ENCODE measurements at regions not wholly inside any gene's neighbourhood (a gene's known extent, or its start where the extent isn't known, plus 50 kb on each side); places are given as distances from the start of the nearest gene placed in this dataset.

DNA sequence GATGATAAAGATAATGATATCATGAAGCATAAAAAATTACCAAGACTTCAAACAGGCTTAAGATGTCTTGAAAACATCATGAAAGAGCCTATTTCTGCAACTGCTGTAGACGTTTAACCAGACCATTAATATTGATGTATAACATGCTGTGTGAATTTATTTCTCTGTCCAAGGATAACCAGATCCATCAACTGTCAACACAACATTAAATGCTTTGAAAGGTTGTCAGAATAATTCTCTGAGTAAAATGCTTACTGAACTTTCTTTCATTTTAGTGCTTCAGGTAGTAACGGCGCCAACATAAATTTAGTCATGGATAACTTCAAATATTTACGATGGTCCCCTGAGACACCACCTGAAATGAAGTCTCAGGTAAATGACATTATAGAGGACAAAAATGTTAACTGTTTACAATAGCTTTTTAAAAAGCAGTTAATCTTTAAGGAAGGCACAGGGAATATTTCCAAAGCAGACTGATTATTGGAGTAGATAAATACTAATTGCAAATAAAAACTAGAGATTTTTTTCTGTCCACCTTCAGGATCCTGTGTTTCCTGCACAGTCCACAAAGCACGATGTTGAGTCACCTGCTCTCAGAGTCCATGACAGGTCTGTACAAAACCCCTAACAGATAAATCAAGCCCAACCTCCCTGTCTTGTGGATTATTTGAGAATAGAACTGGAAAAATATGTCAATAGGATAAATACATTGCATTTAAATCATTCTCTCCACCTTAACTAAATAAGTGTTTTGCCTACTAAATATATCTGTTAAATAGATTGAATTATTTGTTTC, 1213.2 kb downstream of the XPNPEP1 start:
- no peak for DNase-seq
- TF ChIP-seq, protein P1, sequence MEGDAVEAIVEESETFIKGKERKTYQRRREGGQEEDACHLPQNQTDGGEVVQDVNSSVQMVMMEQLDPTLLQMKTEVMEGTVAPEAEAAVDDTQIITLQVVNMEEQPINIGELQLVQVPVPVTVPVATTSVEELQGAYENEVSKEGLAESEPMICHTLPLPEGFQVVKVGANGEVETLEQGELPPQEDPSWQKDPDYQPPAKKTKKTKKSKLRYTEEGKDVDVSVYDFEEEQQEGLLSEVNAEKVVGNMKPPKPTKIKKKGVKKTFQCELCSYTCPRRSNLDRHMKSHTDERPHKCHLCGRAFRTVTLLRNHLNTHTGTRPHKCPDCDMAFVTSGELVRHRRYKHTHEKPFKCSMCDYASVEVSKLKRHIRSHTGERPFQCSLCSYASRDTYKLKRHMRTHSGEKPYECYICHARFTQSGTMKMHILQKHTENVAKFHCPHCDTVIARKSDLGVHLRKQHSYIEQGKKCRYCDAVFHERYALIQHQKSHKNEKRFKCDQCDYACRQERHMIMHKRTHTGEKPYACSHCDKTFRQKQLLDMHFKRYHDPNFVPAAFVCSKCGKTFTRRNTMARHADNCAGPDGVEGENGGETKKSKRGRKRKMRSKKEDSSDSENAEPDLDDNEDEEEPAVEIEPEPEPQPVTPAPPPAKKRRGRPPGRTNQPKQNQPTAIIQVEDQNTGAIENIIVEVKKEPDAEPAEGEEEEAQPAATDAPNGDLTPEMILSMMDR (conservative IDR thresholded peaks at IDR 0.05), result no peak
- no peak for TF ChIP-seq EZH2 (IDR thresholded peaks at IDR 0.05; ENCODE audit: low read depth)
- Histone ChIP-seq H3K4me1 (replicated peaks; ENCODE audit: insufficient read depth) (no peaks in the 10 kb centered on the region), H3K27me3 (ENCODE audit: insufficient read depth, low read depth) (no peaks in the 10 kb centered on the region), H3K27ac (no peak overlapping the region), H2AFZ (no peak overlapping the region), H4K20me1 (ENCODE audit: insufficient read depth) (no peaks in the 10 kb centered on the region), H3K4me2 (no peak overlapping the region), H3K79me2 (ENCODE audit: low read depth) (no peaks in the 10 kb centered on the region), H3F3A (ENCODE audit: insufficient read depth, low read depth) (no peaks in the 10 kb centered on the region), H3K36me3 (ENCODE audit: low read depth) (no peaks in the 10 kb centered on the region), H3K4me3 (no peak overlapping the region), H3K9me2 (ENCODE audit: insufficient read depth) (no peaks in the 10 kb centered on the region), H3K9me3 (ENCODE audit: insufficient read depth, low read depth) (no peaks in the 10 kb centered on the region)
- ChIA-PET CTCF (no interaction called here), POLR2A (ENCODE audit: unreplicated experiment) (no interaction called here)
- intact Hi-C loops (cut with micrococcal nuclease; ENCODE audit: unreplicated experiment), result no loop called here
- no TSS peak for BruUV-seq (replicated peaks)

DNA sequence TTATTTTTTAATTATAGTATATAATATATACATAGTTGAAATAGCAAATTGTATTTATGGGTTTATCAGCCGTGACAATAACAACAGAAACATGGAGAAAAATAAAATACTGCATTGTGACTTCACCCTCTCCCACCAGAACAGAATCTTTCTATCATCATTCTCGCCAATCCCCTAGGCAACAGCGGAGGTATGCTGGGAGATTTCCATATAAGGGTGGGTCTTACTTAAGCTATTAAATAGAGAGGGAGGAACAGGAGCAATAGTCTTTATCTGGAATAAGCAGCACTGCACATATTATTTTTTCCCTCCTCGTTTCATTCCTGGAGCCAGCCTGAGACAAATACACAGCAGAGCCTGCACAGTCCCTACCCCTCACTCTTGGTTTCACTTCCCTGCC, 1214.9 kb downstream of the XPNPEP1 start:
- no peaks in the 10 kb centered on the region for H3K36me3 ChIP-seq (ENCODE audit: low read depth)
- H3K4me2 ChIP-seq, result no peak overlapping the region
- no peaks in the 10 kb centered on the region for H3K9me3 ChIP-seq (ENCODE audit: insufficient read depth, low read depth)
- no peaks in the 10 kb centered on the region for H4K20me1 ChIP-seq (ENCODE audit: insufficient read depth)
- H3F3A ChIP-seq (ENCODE audit: insufficient read depth, low read depth), result no peaks in the 10 kb centered on the region
- H3K79me2 ChIP-seq (ENCODE audit: low read depth), result no peaks in the 10 kb centered on the region
- H2AFZ ChIP-seq, result no peak overlapping the region
- TF ChIP-seq EZH2 (IDR thresholded peaks at IDR 0.05; ENCODE audit: low read depth), result no peak
- TF ChIP-seq, protein P1 (conservative IDR thresholded peaks at IDR 0.05), result no peak
- CTCF ChIA-PET, result no interaction called here
- no TSS peak for BruUV-seq (replicated peaks)
- H3K27me3 ChIP-seq (ENCODE audit: insufficient read depth, low read depth), result no peaks in the 10 kb centered on the region
- no peak overlapping the region for H3K27ac ChIP-seq
- H3K9me2 ChIP-seq (ENCODE audit: insufficient read depth), result no peaks in the 10 kb centered on the region
- intact Hi-C loops (cut with micrococcal nuclease; ENCODE audit: unreplicated experiment), result no loop called here
- no peak for DNase-seq
- H3K4me3 ChIP-seq, result no peak overlapping the region
- POLR2A ChIA-PET (ENCODE audit: unreplicated experiment), result no interaction called here
- H3K4me1 ChIP-seq (replicated peaks; ENCODE audit: insufficient read depth), result no peaks in the 10 kb centered on the region

DNA sequence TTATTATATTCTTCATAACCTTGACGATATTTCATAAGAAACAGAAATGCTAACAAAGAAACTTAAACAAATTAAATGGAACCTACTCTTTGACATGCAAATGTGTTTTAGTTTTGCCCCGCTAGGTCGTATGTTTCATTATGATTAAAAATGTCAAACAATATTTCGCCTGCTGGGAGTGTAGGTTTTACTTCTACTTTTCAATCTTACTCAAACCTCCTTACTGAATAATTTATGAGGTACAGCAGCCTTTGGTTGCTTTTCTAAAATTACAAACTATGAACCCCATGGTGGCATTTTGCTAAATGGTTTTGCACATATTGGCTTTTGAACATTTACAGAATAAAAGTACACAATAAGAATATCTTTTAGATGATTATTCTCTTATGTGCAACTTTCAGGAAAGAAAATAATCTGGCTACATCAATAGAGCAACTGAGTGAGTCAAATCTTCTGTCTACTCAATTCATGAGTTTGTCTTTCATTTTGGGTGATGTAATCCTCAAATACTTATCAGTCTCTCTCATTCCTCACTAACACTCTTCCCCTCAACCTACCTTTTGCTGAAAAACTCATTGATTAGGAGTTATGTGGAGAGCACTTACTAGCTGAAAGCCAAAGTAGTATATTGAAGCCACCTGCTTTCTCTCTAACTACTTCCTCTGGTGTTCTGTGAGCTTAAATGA, 1226.4 kb downstream of the XPNPEP1 start:
- POLR2A ChIA-PET (ENCODE audit: unreplicated experiment), result no interaction called here
- no TSS peak for BruUV-seq (replicated peaks)

More for the DNA sequence above, 1226.4 kb downstream of the XPNPEP1 start:
- Histone ChIP-seq H3K4me3 (no peak overlapping the region), H3F3A (ENCODE audit: insufficient read depth, low read depth) (no peaks in the 10 kb centered on the region), H2AFZ (no peak overlapping the region), H3K9me2 (ENCODE audit: insufficient read depth) (no peaks in the 10 kb centered on the region), H3K27ac (no peak overlapping the region), H3K36me3 (ENCODE audit: low read depth) (no peaks in the 10 kb centered on the region), H3K4me1 (replicated peaks; ENCODE audit: insufficient read depth) (no peaks in the 10 kb centered on the region), H3K9me3 (ENCODE audit: insufficient read depth, low read depth) (no peaks in the 10 kb centered on the region), H3K79me2 (ENCODE audit: low read depth) (no peaks in the 10 kb centered on the region), H4K20me1 (ENCODE audit: insufficient read depth) (no peaks in the 10 kb centered on the region), H3K4me2 (no peak overlapping the region), H3K27me3 (ENCODE audit: insufficient read depth, low read depth) (no peaks in the 10 kb centered on the region)
- DNase-seq, result no peak
- CTCF ChIA-PET, result no interaction called here
- intact Hi-C loops (cut with micrococcal nuclease; ENCODE audit: unreplicated experiment), result no loop called here
- TF ChIP-seq, protein P1 (conservative IDR thresholded peaks at IDR 0.05), result no peak
- no peak for TF ChIP-seq EZH2 (IDR thresholded peaks at IDR 0.05; ENCODE audit: low read depth)

All from PC-9 (cell line).